T-helper 2 cell (primary cell): ENCODE measurements at regions not wholly inside any gene's neighbourhood (a gene's known extent, or its start where the extent isn't known, plus 50 kb on each side); places are given as distances from the start of the nearest gene placed in this dataset.
A peak's percentile ranks its signal among the peaks of the same experiment; 100 is the strongest.

Experiments
- DNase-seq, 5 experiments: peaks; one replicate each; pipeline versions ENCODE4 v3.0.0 to v3.0.0-alpha.2; 2012 to 2022

- peak in 1 of 5 experiments; percentile 6 for DNase-seq
These were observed 251.7 kb upstream of the HTR2A start for GRCh38 chr13:47148543-47148942.

GRCh38 chr13:47147812-47148119, 250.9 kb upstream of the HTR2A start:
- no peak for DNase-seq

- no peak for DNase-seq
These were observed 250.3 kb upstream of the HTR2A start for GRCh38 chr13:47146991-47147811.

GRCh38 chr13:47146136-47146535, 249.3 kb upstream of the HTR2A start:
- no peak for DNase-seq

GRCh38 chr13:47144782-47145181, 247.9 kb upstream of the HTR2A start:
- no peak for DNase-seq

GRCh38 chr13:47142105-47142504, 245.3 kb upstream of the HTR2A start:
- DNase-seq, result no peak

- no peak for DNase-seq
These were observed 242.7 kb upstream of the HTR2A start for GRCh38 chr13:47139519-47139918.

- no peak for DNase-seq
These were observed 239.7 kb upstream of the HTR2A start for GRCh38 chr13:47136504-47136941.

- DNase-seq, result no peak
These were observed 239.1 kb upstream of the HTR2A start for GRCh38 chr13:47135800-47136503.

GRCh38 chr13:47134939-47135489, 238.2 kb upstream of the HTR2A start:
- DNase-seq, result no peak

GRCh38 chr13:47133011-47133445, 236.2 kb upstream of the HTR2A start:
- DNase-seq, result no peak

GRCh38 chr13:47129461-47129860, 232.6 kb upstream of the HTR2A start:
- no peak for DNase-seq

GRCh38 chr13:47126432-47126831, 229.6 kb upstream of the HTR2A start:
- DNase-seq, result no peak

- no peak for DNase-seq
These were observed 224.4 kb upstream of the HTR2A start for GRCh38 chr13:47121092-47121763.

GRCh38 chr13:47120282-47120681, 223.4 kb upstream of the HTR2A start:
- no peak for DNase-seq

GRCh38 chr13:47119575-47120235, 222.9 kb upstream of the HTR2A start:
- DNase-seq, result no peak

GRCh38 chr13:47117268-47117667, 220.4 kb upstream of the HTR2A start:
- no peak for DNase-seq

- DNase-seq, result no peak
These were observed 217.2 kb upstream of the HTR2A start for GRCh38 chr13:47114030-47114429.

- DNase-seq, result no peak
These were observed 216.0 kb upstream of the HTR2A start for GRCh38 chr13:47112903-47113299.

GRCh38 chr13:47112205-47112902, 215.5 kb upstream of the HTR2A start:
- DNase-seq, result no peak

GRCh38 chr13:47111499-47111898, 214.6 kb upstream of the HTR2A start:
- no peak for DNase-seq

GRCh38 chr13:47110833-47111240, 214.0 kb upstream of the HTR2A start:
- no peak for DNase-seq
